ENCODE measurements at regions not wholly inside any gene's neighbourhood (a gene's known extent, or its start where the extent isn't known, plus 50 kb on each side); places are given as distances from the start of the nearest gene placed in this dataset.

DNA sequence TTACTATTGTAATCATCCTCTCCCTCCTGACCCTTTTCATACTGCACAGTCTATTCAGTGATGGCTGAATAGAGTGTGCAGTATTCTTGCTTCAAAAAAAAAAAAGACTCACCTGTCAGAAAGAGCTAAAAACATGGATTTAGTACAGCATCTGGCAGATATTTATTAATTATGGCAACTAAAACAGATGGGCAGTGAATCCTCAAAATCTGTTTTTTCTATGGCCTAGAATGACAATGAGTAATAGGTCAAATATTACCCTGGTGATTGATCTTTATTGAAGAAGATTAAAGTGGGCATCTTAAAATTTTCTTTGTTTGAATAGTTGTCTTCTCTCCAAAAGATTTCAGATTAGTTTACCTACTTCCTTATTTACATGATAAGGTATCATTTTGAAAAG lies 543.6 kb downstream of the FOXG1 start:
- TF ChIP-seq POLR2A (IDR thresholded peaks at IDR 0.05; ENCODE audit: low read depth) (no peak), CTCF (IDR thresholded peaks at IDR 0.05) (no peak), POLR2AphosphoS5 (IDR thresholded peaks at IDR 0.05) (no peak), EP300 (IDR thresholded peaks at IDR 0.05) (no peak)
